A549 (cell line): ENCODE measurements at regions not wholly inside any gene's neighbourhood (a gene's known extent, or its start where the extent isn't known, plus 50 kb on each side); places are given as distances from the start of the nearest gene placed in this dataset.

Experiments
- ATAC-seq, 2 experiments: fragments of 200-7000 bp in 1 of 2; fragments of >200 bp in 1 of 2; cut with Nextera tagmentation in 1 of 2; cut with Tn5 transposase in 1 of 2; 3 replicates each; pipeline versions ENCODE4 v1.8.0 to v1.9.1; 2018 to 2020; ENCODE audit warnings: mild to moderate bottlenecking in 1 of 2, moderate library complexity in 1 of 2
- CTCF ChIA-PET: fragments of 300-600 bp; sonication (Branson Sonifier 250); formaldehyde crosslinking; extraction: SDS; loops from one replicate; lab custom pipeline; 2021; ENCODE audit warnings: antibody characterized with exemption, inconsistent platforms; lab: Yijun Ruan, JAX
- POLR2A ChIA-PET: fragments of 350-600 bp; formaldehyde crosslinking; extraction: SDS; loops from one replicate; lab custom pipeline; 2021; ENCODE audit warnings: antibody characterized with exemption, inconsistent platforms; lab: Yijun Ruan, JAX
- DNase-seq, 2 experiments: peaks; one replicate each; pipeline versions ENCODE4 v3.0.0 to v3.0.0-alpha.2; 2011 to 2016; ENCODE audit warnings: low read depth in 1 of 2, low spot score in 1 of 2
- FAIRE-seq: peaks from 2 replicates; lab custom pipeline; 2011; peaks lifted over from hg19 to GRCh38; lab: Jason Lieb, UNC
- H3K27ac ChIP-seq, 2 experiments: fragments of >200 bp; sonication (Bioruptor Twin); formaldehyde crosslinking; 3 replicates each; pipeline ENCODE4 v1.5.1; 2016 to 2017
- H3K4me1 ChIP-seq: fragments of >200 bp; sonication (Bioruptor Twin); formaldehyde crosslinking; 3 replicates; pipeline ENCODE4 v1.6.1; 2016
- H3K4me2 ChIP-seq: fragments of >200 bp; sonication (Bioruptor Twin); formaldehyde crosslinking; 3 replicates; pipeline ENCODE4 v1.6.1; 2016
- H3K4me3 ChIP-seq: fragments of >200 bp; sonication (Bioruptor Twin); formaldehyde crosslinking; 3 replicates; pipeline ENCODE4 v1.5.1; 2016
- H3K9me3 ChIP-seq: fragments of >200 bp; sonication (Bioruptor Twin); formaldehyde crosslinking; 3 replicates; pipeline ENCODE4 v1.6.1; 2016
- CBX2 ChIP-seq: fragments of 200-600 bp; sonication (generic); IDR thresholded peaks from 2 replicates; pipeline ENCODE4 v1.6.1; 2016; ENCODE audit warnings: low read depth, mild to moderate bottlenecking, borderline replicate concordance
- CBX8 ChIP-seq: fragments of 200-600 bp; sonication (generic); IDR thresholded peaks from 2 replicates; pipeline ENCODE4 v1.6.1; 2016
- CEBPB ChIP-seq, 2 experiments: fragments of >200 bp in 1 of 2; sonication (Bioruptor Twin) in 1 of 2; formaldehyde crosslinking in 1 of 2; IDR thresholded peaks; 2 replicates each; pipeline ENCODE4 v1.6.1; 2012 to 2016
- CHD2 ChIP-seq: fragments of 150-350 bp; IDR thresholded peaks from 2 replicates; pipeline ENCODE4 v1.6.1; 2014; ENCODE audit warnings: low read length; ENCODE audit not compliant: partially characterized antibody
- EHF ChIP-seq: fragments of 250-450 bp; sonication (Bioruptor Pico); IDR thresholded peaks from 2 replicates; pipeline ENCODE4 v1.5.0; 2020; ENCODE audit warnings: mild to moderate bottlenecking
- EP300 ChIP-seq, 2 experiments: fragments of >200 bp; sonication (Bioruptor Twin); formaldehyde crosslinking; IDR thresholded peaks; 2 replicates in 1 of 2; 3 replicates in 1 of 2; pipeline ENCODE4 v1.6.1; 2016 to 2017
- FOSB ChIP-seq: fragments of 250-450 bp; sonication (Bioruptor Pico); IDR thresholded peaks from 2 replicates; pipeline ENCODE4 v1.5.0; 2020; ENCODE audit warnings: mild to moderate bottlenecking, moderate library complexity
- FOSL2 ChIP-seq, 2 experiments: fragments of 450-650 bp in 1 of 2; fragments of >200 bp in 1 of 2; sonication (Bioruptor Twin) in 1 of 2; formaldehyde crosslinking; IDR thresholded peaks; 2 replicates each; pipeline versions ENCODE4 v1.5.0 to v1.6.1; 2016 to 2020; ENCODE audit warnings: mild to moderate bottlenecking in 1 of 2, moderate library complexity in 1 of 2
- HOXA7 ChIP-seq: fragments of 250-450 bp; sonication (Bioruptor Pico); IDR thresholded peaks from 2 replicates; pipeline ENCODE4 v1.5.0; 2020; ENCODE audit warnings: mild to moderate bottlenecking, moderate library complexity
- JUN ChIP-seq, 2 experiments: fragments of >200 bp; sonication (Bioruptor Twin); formaldehyde crosslinking; IDR thresholded peaks; 2 replicates in 1 of 2; 3 replicates in 1 of 2; pipeline ENCODE4 v1.6.1; 2016 to 2017
- MAFK ChIP-seq: fragments of 450-650 bp; IDR thresholded peaks from 2 replicates; pipeline ENCODE4 v1.6.1; 2014; ENCODE audit not compliant: partially characterized antibody
- NFE2L2 ChIP-seq: fragments of 150-350 bp; conservative IDR thresholded peaks from 2 replicates; pipeline ENCODE4 v1.6.1; 2014; ENCODE audit warnings: low read length
- NR3C1 ChIP-seq: fragments of >200 bp; sonication (Bioruptor Twin); formaldehyde crosslinking; IDR thresholded peaks from 3 replicates; pipeline ENCODE4 v1.6.1; 2017
- PHF8 ChIP-seq: fragments of 200-600 bp; sonication (generic); IDR thresholded peaks from 2 replicates; pipeline ENCODE4 v1.6.1; 2016; ENCODE audit warnings: low read depth, mild to moderate bottlenecking, antibody characterized with exemption, moderate library complexity, borderline replicate concordance
- RCOR1 ChIP-seq: fragments of 150-350 bp; IDR thresholded peaks from 2 replicates; pipeline ENCODE4 v1.6.1; 2014; ENCODE audit warnings: antibody characterized with exemption, low read length, low read depth
- SREBF2 ChIP-seq: fragments of 450-650 bp; IDR thresholded peaks from 2 replicates; pipeline ENCODE4 v1.6.1; 2014; ENCODE audit warnings: mild to moderate bottlenecking, moderate library complexity
- ZC3H11A ChIP-seq: fragments of 450-650 bp; IDR thresholded peaks from 2 replicates; pipeline ENCODE4 v1.6.1; 2014; ENCODE audit warnings: antibody characterized with exemption, mild to moderate bottlenecking
- ZFP36 ChIP-seq: fragments of 450-650 bp; IDR thresholded peaks from 2 replicates; pipeline ENCODE4 v1.6.1; 2014; ENCODE audit warnings: borderline replicate concordance; ENCODE audit not compliant: partially characterized antibody
- ZSCAN20 ChIP-seq: fragments of 250-450 bp; sonication (Bioruptor Pico); IDR thresholded peaks from 2 replicates; pipeline ENCODE4 v1.8.0; 2022; ENCODE audit warnings: mild to moderate bottlenecking, moderate library complexity
- WGBS: methylation state at CpG from one replicate; pipeline ENCODE4 v1.1.6; 2017; ENCODE audit errors: missing lambda C conversion rate; 5-methylcytosine and 5-hydroxymethylcytosine counted together
- TF ChIP-seq, protein P1 (sequence below): fragments of 200-600 bp; sonication (generic); IDR thresholded peaks from 2 replicates; pipeline ENCODE4 v1.6.1; 2016; ENCODE audit warnings: antibody characterized with exemption, mild to moderate bottlenecking, moderate library complexity
- TF ChIP-seq, protein P2 (sequence below): fragments of >200 bp; sonication (Bioruptor Twin); formaldehyde crosslinking; IDR thresholded peaks from 3 replicates; pipeline ENCODE4 v1.5.1; 2016
- TF ChIP-seq, protein P3 (sequence below): IDR thresholded peaks from 2 replicates; pipeline ENCODE4 v1.6.1; 2012; ENCODE audit warnings: low read depth, borderline replicate concordance
- TF ChIP-seq, protein P4 (sequence below): IDR thresholded peaks from 2 replicates; pipeline ENCODE4 v1.6.1; 2012
- TF ChIP-seq, protein P5 (sequence below): fragments of 250-450 bp; sonication (Bioruptor Pico); IDR thresholded peaks from 2 replicates; pipeline ENCODE4 v1.5.0; 2020; ENCODE audit warnings: low read depth, mild to moderate bottlenecking, moderate library complexity
- TF ChIP-seq, protein P6 (sequence below): fragments of 450-650 bp; IDR thresholded peaks from 2 replicates; pipeline ENCODE4 v1.6.1; 2014; ENCODE audit warnings: antibody characterized with exemption
- TF ChIP-seq, protein P7 (sequence below): fragments of >200 bp; sonication (Bioruptor Twin); formaldehyde crosslinking; IDR thresholded peaks from 3 replicates; pipeline ENCODE4 v1.6.1; 2016

DNA sequence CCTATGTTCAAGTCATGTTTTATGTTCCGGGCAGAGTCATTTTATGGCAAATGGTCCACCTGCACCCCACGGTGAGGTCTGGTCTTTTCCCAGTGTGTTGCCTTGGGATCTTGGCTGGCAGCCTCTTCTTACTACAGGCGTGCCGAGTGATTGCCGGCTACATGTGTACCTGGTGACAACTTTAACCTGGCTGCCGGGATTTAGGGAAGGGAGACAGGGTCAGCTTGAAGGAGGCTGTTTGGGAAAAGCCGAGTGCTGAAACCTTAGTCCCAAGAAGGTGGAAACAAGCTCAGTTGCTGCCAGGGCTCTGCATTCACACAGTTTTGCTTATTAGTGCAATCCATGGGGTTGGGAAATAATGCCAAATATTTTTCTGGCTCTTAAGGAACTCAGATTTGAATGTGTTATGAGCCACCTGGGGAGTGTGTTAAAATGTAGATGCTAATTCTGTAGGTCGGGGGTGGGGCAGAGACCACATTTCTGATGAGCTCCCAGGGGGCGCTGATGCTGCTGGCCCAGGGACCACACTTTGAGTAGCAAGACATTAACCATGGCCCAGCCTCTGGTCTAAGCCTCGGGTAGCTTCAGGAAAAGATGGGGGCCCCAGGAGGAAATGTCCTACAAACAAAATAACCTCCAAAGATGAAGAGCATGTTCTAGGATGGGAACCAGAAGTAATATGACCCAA is 179.6 kb downstream of the TBX5 start:
- Histone ChIP-seq H3K4me3 (no peak overlapping the region), H3K4me1 (no peaks in the 10 kb centered on the region), H3K4me2 (no peak overlapping the region), H3K27ac (no peak overlapping the region), H3K9me3 (no peaks in the 10 kb centered on the region)
- ChIA-PET CTCF (no interaction called here), POLR2A (no interaction called here)
- TF ChIP-seq, protein P1, sequence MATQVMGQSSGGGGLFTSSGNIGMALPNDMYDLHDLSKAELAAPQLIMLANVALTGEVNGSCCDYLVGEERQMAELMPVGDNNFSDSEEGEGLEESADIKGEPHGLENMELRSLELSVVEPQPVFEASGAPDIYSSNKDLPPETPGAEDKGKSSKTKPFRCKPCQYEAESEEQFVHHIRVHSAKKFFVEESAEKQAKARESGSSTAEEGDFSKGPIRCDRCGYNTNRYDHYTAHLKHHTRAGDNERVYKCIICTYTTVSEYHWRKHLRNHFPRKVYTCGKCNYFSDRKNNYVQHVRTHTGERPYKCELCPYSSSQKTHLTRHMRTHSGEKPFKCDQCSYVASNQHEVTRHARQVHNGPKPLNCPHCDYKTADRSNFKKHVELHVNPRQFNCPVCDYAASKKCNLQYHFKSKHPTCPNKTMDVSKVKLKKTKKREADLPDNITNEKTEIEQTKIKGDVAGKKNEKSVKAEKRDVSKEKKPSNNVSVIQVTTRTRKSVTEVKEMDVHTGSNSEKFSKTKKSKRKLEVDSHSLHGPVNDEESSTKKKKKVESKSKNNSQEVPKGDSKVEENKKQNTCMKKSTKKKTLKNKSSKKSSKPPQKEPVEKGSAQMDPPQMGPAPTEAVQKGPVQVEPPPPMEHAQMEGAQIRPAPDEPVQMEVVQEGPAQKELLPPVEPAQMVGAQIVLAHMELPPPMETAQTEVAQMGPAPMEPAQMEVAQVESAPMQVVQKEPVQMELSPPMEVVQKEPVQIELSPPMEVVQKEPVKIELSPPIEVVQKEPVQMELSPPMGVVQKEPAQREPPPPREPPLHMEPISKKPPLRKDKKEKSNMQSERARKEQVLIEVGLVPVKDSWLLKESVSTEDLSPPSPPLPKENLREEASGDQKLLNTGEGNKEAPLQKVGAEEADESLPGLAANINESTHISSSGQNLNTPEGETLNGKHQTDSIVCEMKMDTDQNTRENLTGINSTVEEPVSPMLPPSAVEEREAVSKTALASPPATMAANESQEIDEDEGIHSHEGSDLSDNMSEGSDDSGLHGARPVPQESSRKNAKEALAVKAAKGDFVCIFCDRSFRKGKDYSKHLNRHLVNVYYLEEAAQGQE, result no peak
- TF ChIP-seq FOSL2 (IDR thresholded peaks at IDR 0.05), result no peak
- TF ChIP-seq FOSL2 (CRISPR knock-in tag; IDR thresholded peaks at IDR 0.05), result no peak
- no peak for TF ChIP-seq CBX8
- TF ChIP-seq ZFP36, result no peak
- TF ChIP-seq NFE2L2, result no peak
- TF ChIP-seq, protein P2, sequence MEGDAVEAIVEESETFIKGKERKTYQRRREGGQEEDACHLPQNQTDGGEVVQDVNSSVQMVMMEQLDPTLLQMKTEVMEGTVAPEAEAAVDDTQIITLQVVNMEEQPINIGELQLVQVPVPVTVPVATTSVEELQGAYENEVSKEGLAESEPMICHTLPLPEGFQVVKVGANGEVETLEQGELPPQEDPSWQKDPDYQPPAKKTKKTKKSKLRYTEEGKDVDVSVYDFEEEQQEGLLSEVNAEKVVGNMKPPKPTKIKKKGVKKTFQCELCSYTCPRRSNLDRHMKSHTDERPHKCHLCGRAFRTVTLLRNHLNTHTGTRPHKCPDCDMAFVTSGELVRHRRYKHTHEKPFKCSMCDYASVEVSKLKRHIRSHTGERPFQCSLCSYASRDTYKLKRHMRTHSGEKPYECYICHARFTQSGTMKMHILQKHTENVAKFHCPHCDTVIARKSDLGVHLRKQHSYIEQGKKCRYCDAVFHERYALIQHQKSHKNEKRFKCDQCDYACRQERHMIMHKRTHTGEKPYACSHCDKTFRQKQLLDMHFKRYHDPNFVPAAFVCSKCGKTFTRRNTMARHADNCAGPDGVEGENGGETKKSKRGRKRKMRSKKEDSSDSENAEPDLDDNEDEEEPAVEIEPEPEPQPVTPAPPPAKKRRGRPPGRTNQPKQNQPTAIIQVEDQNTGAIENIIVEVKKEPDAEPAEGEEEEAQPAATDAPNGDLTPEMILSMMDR, result no peak
- no peak for TF ChIP-seq CEBPB (IDR thresholded peaks at IDR 0.05)
- no peak for TF ChIP-seq MAFK
- TF ChIP-seq RCOR1, result no peak
- no peak for TF ChIP-seq PHF8
- TF ChIP-seq EHF (CRISPR knock-in tag), result no peak
- TF ChIP-seq EP300 (IDR thresholded peaks at IDR 0.05), result no peak
- TF ChIP-seq HOXA7 (CRISPR knock-in tag), result no peak
- TF ChIP-seq ZC3H11A, result no peak
- no peak for TF ChIP-seq ZSCAN20 (CRISPR knock-in tag)
- TF ChIP-seq, protein P3, sequence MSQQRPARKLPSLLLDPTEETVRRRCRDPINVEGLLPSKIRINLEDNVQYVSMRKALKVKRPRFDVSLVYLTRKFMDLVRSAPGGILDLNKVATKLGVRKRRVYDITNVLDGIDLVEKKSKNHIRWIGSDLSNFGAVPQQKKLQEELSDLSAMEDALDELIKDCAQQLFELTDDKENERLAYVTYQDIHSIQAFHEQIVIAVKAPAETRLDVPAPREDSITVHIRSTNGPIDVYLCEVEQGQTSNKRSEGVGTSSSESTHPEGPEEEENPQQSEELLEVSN, result no peak
- no peak for TF ChIP-seq FOSB (CRISPR knock-in tag)
- TF ChIP-seq JUN (IDR thresholded peaks at IDR 0.05), result no peak
- FAIRE-seq, result no peak
- 7% methylated on average over 10 of the region's 10 CpGs for WGBS
- DNase-seq, result no peak
- no peak for ATAC-seq

DNA sequence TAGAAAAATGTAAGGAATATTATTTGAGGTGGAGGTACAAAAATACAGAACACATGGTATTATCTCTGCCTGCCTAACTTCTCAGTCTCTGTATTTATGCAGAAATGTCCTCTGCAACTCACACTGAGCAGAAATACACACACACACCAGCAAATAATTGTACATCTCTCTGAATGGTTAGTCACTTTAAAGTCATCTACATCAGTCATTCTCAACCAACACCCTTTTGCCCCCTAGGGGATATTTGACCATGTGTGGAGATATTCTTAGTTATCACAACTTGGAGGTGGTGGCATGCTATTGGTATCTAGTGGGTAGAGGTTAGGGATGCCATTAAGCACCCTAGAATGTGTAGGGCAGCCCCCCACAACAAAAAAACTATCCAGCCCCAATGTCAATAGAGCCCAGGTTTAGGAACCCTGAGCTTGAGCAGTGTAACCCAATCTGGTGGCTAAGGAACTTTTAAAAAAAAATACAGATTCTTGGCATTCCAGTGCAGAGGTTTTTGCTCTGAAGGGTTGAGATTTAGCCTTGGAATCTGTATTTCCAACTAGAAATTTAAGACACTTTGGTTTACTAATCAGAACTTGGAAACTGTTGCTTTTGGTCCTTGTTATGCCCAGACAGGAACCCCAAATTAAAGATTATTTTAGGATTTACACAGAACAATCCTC is 183.8 kb downstream of the TBX5 start:
- no peak for ATAC-seq
- ChIA-PET CTCF (no interaction called here), POLR2A (no interaction called here)
- DNase-seq, result no peak
- Histone ChIP-seq H3K4me3 (no peak overlapping the region), H3K4me1 (no peaks in the 10 kb centered on the region), H3K4me2 (no peak overlapping the region), H3K27ac (no peak overlapping the region), H3K9me3 (no peaks in the 10 kb centered on the region)
- FAIRE-seq, result no peak
- no peak for TF ChIP-seq EHF (CRISPR knock-in tag)
- TF ChIP-seq NR3C1, result no peak
- TF ChIP-seq, protein P4, sequence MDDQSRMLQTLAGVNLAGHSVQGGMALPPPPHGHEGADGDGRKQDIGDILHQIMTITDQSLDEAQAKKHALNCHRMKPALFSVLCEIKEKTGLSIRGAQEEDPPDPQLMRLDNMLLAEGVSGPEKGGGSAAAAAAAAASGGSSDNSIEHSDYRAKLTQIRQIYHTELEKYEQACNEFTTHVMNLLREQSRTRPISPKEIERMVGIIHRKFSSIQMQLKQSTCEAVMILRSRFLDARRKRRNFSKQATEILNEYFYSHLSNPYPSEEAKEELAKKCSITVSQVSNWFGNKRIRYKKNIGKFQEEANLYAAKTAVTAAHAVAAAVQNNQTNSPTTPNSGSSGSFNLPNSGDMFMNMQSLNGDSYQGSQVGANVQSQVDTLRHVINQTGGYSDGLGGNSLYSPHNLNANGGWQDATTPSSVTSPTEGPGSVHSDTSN, result no peak
- no peak for TF ChIP-seq CEBPB (IDR thresholded peaks at IDR 0.05)
- TF ChIP-seq, protein P5, sequence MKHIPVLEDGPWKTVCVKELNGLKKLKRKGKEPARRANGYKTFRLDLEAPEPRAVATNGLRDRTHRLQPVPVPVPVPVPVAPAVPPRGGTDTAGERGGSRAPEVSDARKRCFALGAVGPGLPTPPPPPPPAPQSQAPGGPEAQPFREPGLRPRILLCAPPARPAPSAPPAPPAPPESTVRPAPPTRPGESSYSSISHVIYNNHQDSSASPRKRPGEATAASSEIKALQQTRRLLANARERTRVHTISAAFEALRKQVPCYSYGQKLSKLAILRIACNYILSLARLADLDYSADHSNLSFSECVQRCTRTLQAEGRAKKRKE (CRISPR knock-in tag), result no peak
- TF ChIP-seq, protein P6, sequence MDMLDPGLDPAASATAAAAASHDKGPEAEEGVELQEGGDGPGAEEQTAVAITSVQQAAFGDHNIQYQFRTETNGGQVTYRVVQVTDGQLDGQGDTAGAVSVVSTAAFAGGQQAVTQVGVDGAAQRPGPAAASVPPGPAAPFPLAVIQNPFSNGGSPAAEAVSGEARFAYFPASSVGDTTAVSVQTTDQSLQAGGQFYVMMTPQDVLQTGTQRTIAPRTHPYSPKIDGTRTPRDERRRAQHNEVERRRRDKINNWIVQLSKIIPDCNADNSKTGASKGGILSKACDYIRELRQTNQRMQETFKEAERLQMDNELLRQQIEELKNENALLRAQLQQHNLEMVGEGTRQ, result no peak
- no peak for TF ChIP-seq HOXA7 (CRISPR knock-in tag)
- TF ChIP-seq FOSB (CRISPR knock-in tag), result no peak
- TF ChIP-seq CHD2, result no peak
- no peak for TF ChIP-seq CBX2
- no peak for TF ChIP-seq CBX8
- TF ChIP-seq, protein P7, sequence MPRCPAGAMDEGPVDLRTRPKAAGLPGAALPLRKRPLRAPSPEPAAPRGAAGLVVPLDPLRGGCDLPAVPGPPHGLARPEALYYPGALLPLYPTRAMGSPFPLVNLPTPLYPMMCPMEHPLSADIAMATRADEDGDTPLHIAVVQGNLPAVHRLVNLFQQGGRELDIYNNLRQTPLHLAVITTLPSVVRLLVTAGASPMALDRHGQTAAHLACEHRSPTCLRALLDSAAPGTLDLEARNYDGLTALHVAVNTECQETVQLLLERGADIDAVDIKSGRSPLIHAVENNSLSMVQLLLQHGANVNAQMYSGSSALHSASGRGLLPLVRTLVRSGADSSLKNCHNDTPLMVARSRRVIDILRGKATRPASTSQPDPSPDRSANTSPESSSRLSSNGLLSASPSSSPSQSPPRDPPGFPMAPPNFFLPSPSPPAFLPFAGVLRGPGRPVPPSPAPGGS, result no peak
- no peak for TF ChIP-seq NFE2L2
- no peak for TF ChIP-seq SREBF2
